SK-N-SH treated with all-trans-retinoic acid at 6 μM for 48 hours (cell line): ENCODE measurements at regions not wholly inside any gene's neighbourhood (a gene's known extent, or its start where the extent isn't known, plus 50 kb on each side); places are given as distances from the start of the nearest gene placed in this dataset.

ENCODE experiments used
- ATAC-seq: fragments of 200-7000 bp; cut with Tn5 transposase; 3 replicates; pipeline ENCODE4 v1.9.1; 2020; ENCODE audit warnings: mild to moderate bottlenecking, moderate library complexity
- ARNTL ChIP-seq: fragments of 450-650 bp; formaldehyde crosslinking; IDR thresholded peaks from 2 replicates; pipeline ENCODE4 v1.5.0; 2020; ENCODE audit warnings: low read depth, mild to moderate bottlenecking, moderate library complexity, borderline replicate concordance
- BACH2 ChIP-seq: fragments of 250-450 bp; sonication (Bioruptor Pico); IDR thresholded peaks from 2 replicates; pipeline ENCODE4 v1.9.0; 2021; ENCODE audit warnings: mild to moderate bottlenecking, borderline replicate concordance
- CREB5 ChIP-seq: fragments of 250-450 bp; sonication (Bioruptor Pico); IDR thresholded peaks from 2 replicates; pipeline ENCODE4 v1.5.1; 2020; ENCODE audit warnings: low read depth, mild to moderate bottlenecking, moderate library complexity
- CSDC2 ChIP-seq: fragments of 250-450 bp; sonication (Bioruptor Pico); IDR thresholded peaks from 2 replicates; pipeline ENCODE4 v1.5.0; 2020; ENCODE audit warnings: mild to moderate bottlenecking, moderate library complexity
- CSRNP3 ChIP-seq: fragments of 250-450 bp; sonication (Bioruptor Pico); IDR thresholded peaks from 2 replicates; pipeline ENCODE4 v1.5.1; 2021; ENCODE audit warnings: mild to moderate bottlenecking, moderate library complexity
- ESRRG ChIP-seq: fragments of 250-450 bp; sonication (Bioruptor Pico); IDR thresholded peaks from 2 replicates; pipeline ENCODE4 v1.6.1; 2021; ENCODE audit warnings: mild to moderate bottlenecking
- GLIS3 ChIP-seq: fragments of 250-450 bp; sonication (Bioruptor Pico); IDR thresholded peaks from 2 replicates; pipeline ENCODE4 v1.5.0; 2020; ENCODE audit warnings: mild to moderate bottlenecking, moderate library complexity
- ISL1 ChIP-seq: fragments of 250-450 bp; sonication (Bioruptor Pico); IDR thresholded peaks from 2 replicates; pipeline ENCODE4 v2.1.2; 2022; ENCODE audit warnings: mild to moderate bottlenecking, moderate library complexity
- OSR1 ChIP-seq: fragments of 250-450 bp; sonication (Bioruptor Pico); IDR thresholded peaks from 2 replicates; pipeline ENCODE4 v1.8.0; 2022; ENCODE audit warnings: moderate library complexity, mild to moderate bottlenecking, inconsistent platforms
- PATZ1 ChIP-seq: fragments of 250-450 bp; sonication (Bioruptor Pico); IDR thresholded peaks from 2 replicates; pipeline ENCODE4 v1.8.0; 2020; ENCODE audit warnings: mild to moderate bottlenecking, moderate library complexity, borderline replicate concordance
- POU6F1 ChIP-seq: fragments of 250-450 bp; sonication (Bioruptor Pico); IDR thresholded peaks from 2 replicates; pipeline ENCODE4 v1.8.0; 2021; ENCODE audit warnings: low read depth, mild to moderate bottlenecking, moderate library complexity, borderline replicate concordance
- RARB ChIP-seq: fragments of 250-450 bp; sonication (Bioruptor Pico); IDR thresholded peaks from 2 replicates; pipeline ENCODE4 v1.8.0; 2021; ENCODE audit warnings: mild to moderate bottlenecking, moderate library complexity
- SNAI2 ChIP-seq: fragments of 250-450 bp; sonication (Bioruptor Pico); IDR thresholded peaks from 2 replicates; pipeline ENCODE4 v1.5.0; 2020; ENCODE audit warnings: mild to moderate bottlenecking, moderate library complexity
- TCF4 ChIP-seq: fragments of 250-450 bp; sonication (Bioruptor Pico); IDR thresholded peaks from 2 replicates; pipeline ENCODE4 v1.8.0; 2021; ENCODE audit warnings: mild to moderate bottlenecking, moderate library complexity, borderline replicate concordance
- TOX ChIP-seq: fragments of 250-450 bp; sonication (Bioruptor Pico); IDR thresholded peaks from 2 replicates; pipeline ENCODE4 v1.8.0; 2021; ENCODE audit warnings: mild to moderate bottlenecking, moderate library complexity, borderline replicate concordance
- TSHZ2 ChIP-seq: fragments of 250-450 bp; sonication (Bioruptor Pico); IDR thresholded peaks from 2 replicates; pipeline ENCODE4 v1.5.0; 2020; ENCODE audit warnings: mild to moderate bottlenecking, moderate library complexity
- ZC3H10 ChIP-seq: fragments of 250-450 bp; sonication (Bioruptor Pico); IDR thresholded peaks from 2 replicates; pipeline ENCODE4 v1.5.1; 2021; ENCODE audit warnings: mild to moderate bottlenecking, moderate library complexity
- ZFP3 ChIP-seq: fragments of 250-450 bp; sonication (Bioruptor Pico); IDR thresholded peaks from 2 replicates; pipeline ENCODE4 v1.5.0; 2020; ENCODE audit warnings: mild to moderate bottlenecking, moderate library complexity
- ZFP30 ChIP-seq: fragments of 450-650 bp; formaldehyde crosslinking; IDR thresholded peaks from 2 replicates; pipeline ENCODE4 v1.5.0; 2022; ENCODE audit warnings: mild to moderate bottlenecking, moderate library complexity
- ZNF565 ChIP-seq: fragments of 450-650 bp; formaldehyde crosslinking; conservative IDR thresholded peaks from 2 replicates; pipeline ENCODE4 v1.5.0; 2020; ENCODE audit warnings: low read depth, mild to moderate bottlenecking, moderate library complexity
- ZNF70 ChIP-seq: fragments of 450-650 bp; formaldehyde crosslinking; IDR thresholded peaks from 2 replicates; pipeline ENCODE4 v1.5.0; 2020; ENCODE audit warnings: mild to moderate bottlenecking, moderate library complexity
- ZNF8 ChIP-seq: fragments of 450-650 bp; formaldehyde crosslinking; IDR thresholded peaks from 2 replicates; pipeline ENCODE4 v1.5.0; 2020; ENCODE audit warnings: mild to moderate bottlenecking, moderate library complexity

GRCh38 chr3:74301056-74301455, 313.4 kb downstream of the CNTN3 start:
- TF ChIP-seq ZNF8 (CRISPR knock-in tag) = no peak
- TF ChIP-seq GLIS3 (CRISPR knock-in tag) = no peak
- TF ChIP-seq TCF4 (CRISPR knock-in tag) = peak; percentile 56
- TF ChIP-seq ISL1 = peak; percentile 43; the same call in 1 of the 2 replicates
- no peak for ATAC-seq

- TF ChIP-seq ZC3H10 (CRISPR knock-in tag) = no peak
- no peak for TF ChIP-seq CSRNP3 (CRISPR knock-in tag)
- TF ChIP-seq POU6F1 = no peak
- TF ChIP-seq BACH2 (CRISPR knock-in tag) = no peak
- TF ChIP-seq TCF4 (CRISPR knock-in tag) = no peak
- TF ChIP-seq ZNF565 = no peak
- no peak for TF ChIP-seq TOX (CRISPR knock-in tag)
- TF ChIP-seq GLIS3 (CRISPR knock-in tag) = no peak
- TF ChIP-seq ARNTL (CRISPR knock-in tag) = no peak
- TF ChIP-seq SNAI2 (CRISPR knock-in tag) = no peak
- no peak for TF ChIP-seq CREB5 (CRISPR knock-in tag)
- no peak for TF ChIP-seq CSDC2 (CRISPR knock-in tag)
- no peak for TF ChIP-seq ZFP30
- TF ChIP-seq ESRRG = no peak
- no peak for TF ChIP-seq RARB (CRISPR knock-in tag)
- ATAC-seq = no peak
Observed at GRCh38 chr3:74295479-74295878, 319.0 kb downstream of the CNTN3 start.

- TF ChIP-seq POU6F1 (no peak), TOX (CRISPR knock-in tag) (no peak), ZNF70 (CRISPR knock-in tag) (no peak), ISL1 (no peak), ARNTL (CRISPR knock-in tag) (no peak), ZFP30 (no peak)
- ATAC-seq = no peak
Observed at GRCh38 chr3:74288761-74289160, 325.7 kb downstream of the CNTN3 start.

GRCh38 chr3:74287557-74287956, 326.9 kb downstream of the CNTN3 start:
- no peak for ATAC-seq
- TF ChIP-seq ZNF70 (CRISPR knock-in tag) (no peak), RARB (CRISPR knock-in tag) (no peak), SNAI2 (CRISPR knock-in tag) (no peak), TCF4 (CRISPR knock-in tag) (no peak), ISL1 (no peak), PATZ1 (CRISPR knock-in tag) (no peak), ESRRG (no peak), ZFP3 (CRISPR knock-in tag) (no peak), TOX (CRISPR knock-in tag) (no peak), CREB5 (CRISPR knock-in tag) (no peak), ZNF8 (CRISPR knock-in tag) (no peak), POU6F1 (no peak), TSHZ2 (CRISPR knock-in tag) (no peak), OSR1 (CRISPR knock-in tag) (no peak)
